Renal cortex interstitium (tissue), 11 donors: ENCODE measurements at regions not wholly inside any gene's neighbourhood (a gene's known extent, or its start where the extent isn't known, plus 50 kb on each side); places are given as distances from the start of the nearest gene placed in this dataset.

Experiments
- DNase-seq, 11 donors: peaks; one replicate each; pipeline ENCODE4 v3.0.0-alpha.2; 2013; ENCODE audit warnings: low read depth in 9 of 11, low spot score in 4 of 11; ENCODE audit errors: extremely low read depth in 1 of 11

- no peak for DNase-seq
Measured at GRCh38 chr2:236647621-236648020, 78.0 kb downstream of the ACKR3 start.

- no peak for DNase-seq
Measured at GRCh38 chr2:236653863-236654262, 84.2 kb downstream of the ACKR3 start.

GRCh38 chr2:236654496-236654895 lies 84.9 kb downstream of the ACKR3 start:
- DNase-seq: no peak

GRCh38 chr2:236656166-236656565 lies 86.5 kb downstream of the ACKR3 start:
- no peak for DNase-seq

GRCh38 chr2:236656721-236657120 lies 87.1 kb downstream of the ACKR3 start:
- DNase-seq: no peak

GRCh38 chr2:236657215-236657614 lies 87.6 kb downstream of the ACKR3 start:
- DNase-seq: no peak

- DNase-seq: no peak
Measured at GRCh38 chr2:236657801-236658200, 88.2 kb downstream of the ACKR3 start.

- no peak for DNase-seq
Measured at GRCh38 chr2:236658974-236659757, 89.5 kb downstream of the ACKR3 start.

GRCh38 chr2:236659758-236660150 lies 90.1 kb downstream of the ACKR3 start:
- peak; percentile 37 to 74 (median 55) for DNase-seq

- DNase-seq: no peak
Measured at GRCh38 chr2:236661061-236661761, 91.6 kb downstream of the ACKR3 start.

- no peak for DNase-seq
Measured at GRCh38 chr2:236661762-236662110, 92.1 kb downstream of the ACKR3 start.

- DNase-seq: no peak
Measured at GRCh38 chr2:236662231-236663185, 92.9 kb downstream of the ACKR3 start.

- no peak for DNase-seq
Measured at GRCh38 chr2:236663287-236664101, 93.9 kb downstream of the ACKR3 start.

- DNase-seq: no peak
Measured at GRCh38 chr2:236664136-236664535, 94.5 kb downstream of the ACKR3 start.

- no peak for DNase-seq
Measured at GRCh38 chr2:236665101-236665500, 95.5 kb downstream of the ACKR3 start.

GRCh38 chr2:236665572-236666118 lies 96.0 kb downstream of the ACKR3 start:
- no peak for DNase-seq

- no peak for DNase-seq
Measured at GRCh38 chr2:236666646-236667204, 97.1 kb downstream of the ACKR3 start.

GRCh38 chr2:236667526-236667925 lies 97.9 kb downstream of the ACKR3 start:
- no peak for DNase-seq
